GM19239 (cell line): ENCODE measurements at regions not wholly inside any gene's neighbourhood (a gene's known extent, or its start where the extent isn't known, plus 50 kb on each side); places are given as distances from the start of the nearest gene placed in this dataset.

Source experiments
- DNase-seq: peaks from one replicate; pipeline ENCODE4 v3.0.0; 2011; ENCODE audit warnings: low spot score; ENCODE audit not compliant: insufficient read length
- FAIRE-seq: peaks from 2 replicates; lab custom pipeline; 2011; peaks lifted over from hg19 to GRCh38; lab: Jason Lieb, UNC

DNA sequence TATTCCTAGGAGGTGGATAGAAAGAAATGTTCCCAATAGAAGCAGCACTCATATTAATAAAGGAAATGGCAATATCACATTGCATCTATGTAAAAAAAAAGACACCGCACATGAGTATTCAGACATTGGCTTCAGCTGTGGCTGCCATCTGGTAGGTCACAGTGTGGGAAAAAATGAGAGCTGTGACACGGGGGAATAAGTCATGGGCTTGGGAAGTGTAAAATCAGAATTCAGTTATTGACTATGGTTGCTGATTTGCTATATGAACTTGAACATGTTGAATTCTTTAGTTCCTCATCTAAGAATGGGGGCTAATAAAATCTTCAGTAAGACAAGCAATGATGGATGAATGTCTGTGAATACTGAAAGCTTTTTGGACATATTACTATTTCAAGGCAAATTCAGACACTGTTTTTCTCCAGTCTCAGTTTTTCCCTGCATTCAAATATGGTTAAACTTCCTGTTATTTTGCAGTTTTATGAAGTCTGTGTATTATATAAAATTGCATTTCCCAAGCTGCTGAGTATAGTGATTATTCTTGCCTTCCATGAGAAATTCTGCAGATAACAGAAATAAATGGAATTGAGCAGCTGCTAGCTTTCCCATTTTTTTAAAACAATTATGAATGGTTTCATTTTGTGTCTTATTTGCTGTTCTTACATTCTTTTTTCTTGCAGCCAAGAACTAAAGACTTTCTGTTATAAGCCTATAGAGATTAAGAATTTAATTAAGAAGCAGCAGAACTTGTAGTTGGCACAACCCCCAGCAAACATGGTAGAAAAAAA is 221.0 kb downstream of the ANKRD50 start:
- no peak for FAIRE-seq

DNA sequence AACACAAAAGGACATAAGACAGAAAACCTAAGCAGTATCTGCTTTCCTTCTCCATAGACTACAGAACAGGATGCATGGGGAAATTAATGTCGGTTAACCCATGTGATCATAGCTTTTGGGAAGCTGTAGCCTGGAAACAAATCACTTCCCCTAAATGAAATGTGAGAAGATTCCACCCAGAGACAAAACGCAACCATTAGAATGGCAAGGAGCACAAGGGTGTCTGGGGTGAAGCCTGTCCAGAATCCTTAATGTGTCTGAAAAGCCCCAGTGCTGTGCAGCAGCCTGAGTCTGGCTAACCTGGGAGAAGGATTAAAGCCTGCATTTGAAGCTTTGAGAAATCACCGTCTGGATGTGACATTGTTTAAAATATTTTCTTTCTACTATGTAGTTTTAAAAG is 213.3 kb downstream of the ANKRD50 start:
- FAIRE-seq (no peak), DNase-seq (no peak)

More for the DNA sequence above, 221.0 kb downstream of the ANKRD50 start:
- DNase-seq, result no peak

DNA sequence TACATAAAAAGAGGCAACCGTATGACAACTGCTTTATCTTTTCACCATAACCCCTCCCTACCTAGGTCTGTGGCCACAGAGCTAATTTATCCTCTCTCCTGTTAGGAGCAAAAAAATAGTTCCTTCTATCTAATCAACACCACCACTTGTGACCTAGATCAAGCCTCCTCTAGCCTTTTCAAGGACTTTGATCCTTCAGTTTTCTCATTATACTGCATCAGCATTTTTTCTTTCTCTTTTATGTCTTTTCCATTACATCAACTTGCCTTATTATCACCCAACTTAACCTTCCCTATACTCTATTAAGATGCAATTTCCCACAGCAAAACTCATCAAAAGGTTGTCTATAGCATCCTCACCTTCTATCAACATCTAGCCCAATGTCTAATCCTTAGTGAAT is 211.0 kb downstream of the ANKRD50 start:
- no peak for DNase-seq
- FAIRE-seq, result no peak

DNA sequence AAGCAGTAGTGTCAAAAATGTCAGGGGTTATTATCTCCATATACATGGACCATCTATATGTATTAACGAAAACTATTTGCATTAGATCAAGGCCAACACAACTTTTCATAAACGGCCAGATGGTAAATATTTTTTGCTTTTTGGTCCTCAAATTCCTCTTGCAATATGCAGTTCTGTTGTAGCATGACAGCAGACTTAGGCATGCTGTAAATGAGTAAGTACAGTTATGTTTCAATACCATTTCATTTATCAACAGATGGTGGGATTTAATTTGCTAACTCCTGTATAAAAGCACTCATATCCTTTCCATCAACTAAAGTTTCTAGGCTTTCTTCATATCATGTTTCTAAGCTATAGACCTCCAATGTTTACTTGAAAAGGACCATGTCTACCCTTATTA is 208.1 kb downstream of the ANKRD50 start:
- FAIRE-seq (no peak), DNase-seq (no peak)

DNA sequence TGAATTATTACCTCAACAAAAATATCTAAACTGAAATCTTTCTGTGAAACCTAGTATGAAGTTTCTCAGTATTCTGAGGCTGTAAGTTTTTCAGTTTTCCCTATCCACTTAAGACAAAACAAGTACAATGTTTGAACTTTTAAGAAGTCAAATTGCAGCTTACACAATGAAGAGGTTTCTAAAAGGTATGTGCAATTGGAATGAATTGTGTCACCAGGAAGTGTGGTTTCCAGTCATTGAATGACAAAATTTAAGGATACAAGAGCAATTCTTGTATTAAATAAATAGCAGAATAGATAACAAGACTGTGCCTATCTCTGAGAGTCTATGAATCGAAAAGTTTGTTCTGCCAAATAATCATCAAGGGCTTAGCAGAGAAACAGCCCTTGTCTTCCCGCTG is 207.3 kb downstream of the ANKRD50 start:
- no peak for FAIRE-seq
- DNase-seq, result no peak

DNA sequence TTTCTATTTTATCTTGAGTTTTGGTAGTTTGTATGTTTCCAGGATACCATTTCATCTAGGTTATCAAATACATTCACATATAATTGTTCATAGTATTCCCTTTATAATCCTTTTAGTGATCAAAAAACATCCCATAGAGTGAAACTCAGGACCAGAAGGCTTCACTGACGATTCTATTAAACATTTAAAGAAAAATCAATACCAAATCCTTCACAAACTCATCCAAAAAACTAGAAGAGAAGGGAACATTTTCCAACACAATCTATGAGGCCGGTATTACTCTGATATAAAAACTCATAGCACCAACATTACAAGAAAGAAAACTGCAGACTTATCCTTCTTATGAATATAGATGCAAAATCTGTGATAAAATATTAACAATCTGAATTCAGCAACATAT is 203.4 kb downstream of the ANKRD50 start:
- FAIRE-seq (no peak), DNase-seq (no peak)

DNA sequence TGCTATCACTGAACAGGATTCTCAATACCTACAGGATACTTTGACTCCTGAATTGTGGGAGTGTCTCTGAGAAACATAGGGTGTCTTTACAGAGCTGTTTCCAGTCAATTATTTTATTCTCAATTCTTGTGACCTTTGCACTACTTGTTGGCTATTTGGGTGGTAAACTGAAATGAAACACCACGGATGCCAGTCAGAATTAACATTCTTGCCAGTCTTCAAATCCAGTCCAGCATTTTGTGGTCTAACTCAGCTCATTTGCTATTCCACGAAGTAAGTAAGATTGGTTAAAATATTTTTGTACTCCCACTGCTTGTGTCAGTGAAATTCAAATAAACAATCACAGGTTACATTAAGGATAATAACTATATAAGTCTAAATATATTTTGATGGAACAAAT is 197.9 kb downstream of the ANKRD50 start:
- DNase-seq (no peak), FAIRE-seq (no peak)

DNA sequence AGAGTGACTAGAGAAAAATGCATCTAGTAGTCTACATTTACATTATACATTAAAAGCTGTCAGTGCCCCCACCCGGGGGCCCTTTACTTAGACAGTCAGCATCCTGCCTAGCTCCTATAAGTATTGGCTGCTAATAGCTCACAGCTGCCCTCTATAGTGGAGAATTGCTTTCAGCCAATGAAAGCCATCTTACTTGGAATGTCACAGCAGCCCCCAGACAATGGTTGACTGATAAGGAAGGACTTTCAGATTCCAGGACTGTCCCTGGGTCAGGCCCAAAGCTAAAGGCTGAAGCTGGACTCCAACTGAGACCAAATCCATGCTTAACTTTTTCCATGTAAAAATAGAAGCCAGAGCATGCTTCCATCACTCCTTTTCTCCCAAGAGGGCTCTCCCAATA is 196.9 kb downstream of the ANKRD50 start:
- no peak for DNase-seq
- no peak for FAIRE-seq

DNA sequence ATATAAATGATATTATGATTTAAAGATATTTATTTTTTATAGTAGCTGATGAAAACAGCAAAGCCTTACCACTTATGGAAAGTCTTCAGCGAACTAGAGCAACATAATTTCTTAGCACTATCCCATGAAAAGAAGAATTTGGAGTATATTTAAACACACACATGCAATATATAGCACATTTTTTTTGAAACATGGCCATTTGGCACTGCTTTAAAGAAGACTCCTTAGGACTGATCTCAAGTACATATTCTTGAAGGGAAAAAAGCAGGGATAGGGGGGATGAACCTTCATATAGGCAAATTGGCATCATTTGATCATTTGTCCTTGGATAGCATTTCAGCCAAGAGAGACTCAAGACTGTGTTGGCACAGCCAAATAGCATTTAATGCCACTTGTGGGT is 193.3 kb downstream of the ANKRD50 start:
- FAIRE-seq (no peak), DNase-seq (no peak)

DNA sequence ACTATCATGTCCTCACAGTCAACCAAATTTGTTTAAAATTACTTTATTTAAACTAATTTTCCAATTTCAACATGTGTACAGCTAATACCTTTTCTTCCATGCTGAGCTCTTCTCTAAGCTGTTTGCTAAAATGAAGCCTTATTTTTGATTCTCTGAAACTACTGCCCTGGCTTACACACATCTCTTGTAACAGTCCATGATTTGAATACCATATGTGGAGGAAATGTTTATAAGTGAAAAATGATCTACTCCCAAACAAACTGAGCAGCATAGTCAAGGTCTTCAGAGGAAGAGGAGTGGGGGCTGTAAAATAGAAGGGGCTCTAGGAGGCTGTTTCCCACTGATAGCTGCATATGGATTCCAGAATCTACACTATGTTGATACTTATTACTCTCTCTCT is 188.7 kb downstream of the ANKRD50 start:
- DNase-seq, result no peak
- no peak for FAIRE-seq

DNA sequence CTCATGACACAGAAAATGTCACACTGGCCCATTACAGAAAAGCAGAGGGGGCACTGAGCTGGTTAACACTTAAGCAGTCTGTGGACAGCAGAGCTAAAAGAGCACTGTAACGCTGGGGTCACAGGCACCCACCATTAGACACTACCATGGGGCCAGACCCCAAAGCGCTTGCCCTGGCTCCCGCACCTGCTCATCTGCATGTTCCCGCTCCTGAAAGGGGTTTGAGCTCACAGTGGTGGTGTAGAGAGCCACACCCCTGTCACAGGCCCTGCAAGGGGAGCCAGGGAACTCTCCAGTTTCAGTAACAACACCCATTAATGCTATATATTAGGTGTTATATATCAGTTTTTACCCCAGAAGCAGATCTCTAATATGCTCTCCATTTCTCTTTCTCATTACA is 187.0 kb downstream of the ANKRD50 start:
- DNase-seq, result no peak
- no peak for FAIRE-seq

DNA sequence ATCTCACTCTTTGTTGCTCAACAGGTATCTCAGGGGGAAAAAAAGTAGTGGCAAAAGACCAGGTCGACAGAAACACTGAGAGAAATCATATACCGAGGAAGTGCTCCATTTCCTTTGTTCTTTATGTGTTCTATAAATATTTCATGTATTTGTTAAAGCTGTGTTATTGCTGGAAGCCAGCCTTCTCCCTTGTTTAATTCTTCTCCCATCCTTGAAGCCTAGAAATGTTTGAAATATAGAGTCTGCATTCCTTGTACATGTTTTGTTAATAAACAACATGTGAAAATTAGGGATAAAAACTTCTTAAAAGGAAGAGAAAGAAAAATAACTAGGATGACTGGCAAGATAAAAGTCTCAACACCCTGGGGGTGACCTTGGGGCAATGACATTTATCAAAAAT is 186.2 kb downstream of the ANKRD50 start:
- no peak for FAIRE-seq
- DNase-seq, result no peak

DNA sequence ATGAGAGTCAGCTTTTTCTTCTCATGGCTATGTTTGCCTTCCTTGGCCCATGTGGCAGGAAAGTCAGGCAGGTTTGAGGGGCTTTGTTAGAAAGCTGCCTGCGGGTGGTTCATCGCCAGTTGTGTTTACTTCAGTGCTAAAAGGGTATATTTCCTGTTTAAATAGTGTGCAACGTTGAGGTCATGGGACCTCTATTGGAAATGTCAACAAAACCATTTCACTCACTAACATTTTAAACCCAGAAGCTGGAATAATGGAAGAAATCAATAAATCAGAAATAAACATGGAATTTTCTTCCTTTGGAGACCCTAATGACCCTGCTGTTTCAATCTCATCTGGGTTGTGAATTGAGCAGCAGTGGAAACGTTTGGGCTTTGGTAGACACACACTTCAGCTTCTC is 185.8 kb downstream of the ANKRD50 start:
- FAIRE-seq (no peak), DNase-seq (no peak)

DNA sequence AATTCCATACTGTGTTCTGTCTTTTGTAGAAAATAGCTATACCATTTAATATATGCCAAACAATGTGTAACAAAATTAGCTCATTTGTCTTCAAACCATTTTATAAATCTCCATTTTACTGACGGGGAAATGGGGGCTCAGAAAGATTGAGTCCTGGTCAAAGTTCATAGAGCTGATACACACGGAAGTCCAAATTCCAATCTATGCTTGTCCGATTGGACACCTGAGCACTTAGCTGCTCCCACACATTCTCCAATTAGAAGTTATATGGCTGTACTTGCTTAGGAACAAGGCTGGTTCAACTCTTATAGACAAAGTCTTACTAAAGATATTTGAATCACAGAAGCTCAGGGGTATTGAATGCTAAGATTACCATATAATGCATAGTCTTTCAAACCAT is 185.2 kb downstream of the ANKRD50 start:
- DNase-seq (no peak), FAIRE-seq (no peak)

DNA sequence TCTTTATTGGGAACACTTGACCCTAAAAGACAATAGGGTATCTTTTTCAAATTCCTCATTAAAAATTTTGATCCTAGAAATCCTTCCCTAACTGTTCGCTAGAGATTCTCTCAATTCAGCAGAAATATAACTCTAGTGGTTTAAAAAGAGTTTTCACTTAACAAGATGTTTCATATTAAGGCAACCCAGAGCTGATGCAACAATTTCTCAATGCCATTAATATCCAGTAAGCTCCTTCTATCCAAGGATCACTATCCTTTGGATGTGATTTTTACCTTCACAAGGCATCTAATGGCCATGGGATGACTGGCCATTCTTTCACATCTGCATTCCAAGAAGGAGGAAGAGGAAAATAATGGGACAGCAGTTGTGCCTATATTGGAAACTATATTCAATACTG is 183.4 kb downstream of the ANKRD50 start:
- no peak for FAIRE-seq

DNA sequence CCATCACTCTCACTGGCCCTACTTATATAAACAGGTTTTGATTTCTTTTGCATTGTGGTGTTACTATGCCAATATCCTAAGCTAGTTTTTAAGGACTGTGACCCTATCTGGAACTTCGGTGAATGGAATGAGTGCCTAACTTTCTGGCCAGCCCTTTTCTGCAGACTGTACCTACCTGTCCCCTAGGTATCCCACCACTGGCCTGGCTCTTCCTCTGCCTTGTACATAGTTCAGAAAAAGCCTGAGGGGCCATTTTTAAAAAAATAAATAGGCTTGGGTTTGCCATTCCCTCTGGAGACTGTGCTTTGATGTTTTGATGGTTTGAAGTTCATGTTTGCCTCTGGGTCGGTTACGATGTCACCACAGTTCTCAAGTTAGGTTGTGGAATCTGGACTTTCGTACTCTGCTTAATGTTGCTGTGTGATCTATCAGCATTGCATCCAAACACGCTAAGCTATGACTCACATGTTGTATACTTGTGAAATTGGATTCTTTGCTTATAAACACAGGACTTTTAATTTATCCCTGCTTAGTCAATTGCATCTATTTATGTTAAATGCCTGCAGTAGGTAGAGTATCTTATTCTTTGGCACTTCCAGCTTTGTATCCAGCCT is 182.0 kb downstream of the ANKRD50 start:
- DNase-seq (no peak), FAIRE-seq (no peak)

More for the DNA sequence above, 183.4 kb downstream of the ANKRD50 start:
- no peak for DNase-seq

DNA sequence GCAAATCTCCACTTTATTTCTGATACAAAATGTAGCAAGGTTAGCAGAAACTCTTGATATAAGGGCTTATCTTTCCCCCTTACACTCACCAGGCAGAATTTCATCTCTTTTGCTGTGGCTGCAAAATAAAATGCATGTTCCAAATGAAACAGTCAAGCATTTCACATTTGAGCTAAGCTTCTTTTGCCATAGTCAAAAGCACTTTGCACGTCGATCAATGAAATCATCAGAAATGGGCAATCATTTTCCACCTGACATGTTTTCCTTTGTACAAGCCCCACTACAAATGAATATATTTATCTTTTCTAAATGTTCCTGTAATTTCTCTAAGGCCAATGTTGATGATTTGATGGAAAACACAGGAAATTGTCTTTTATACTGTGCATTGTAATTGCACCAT is 178.4 kb downstream of the ANKRD50 start:
- DNase-seq, result no peak
- FAIRE-seq, result no peak

DNA sequence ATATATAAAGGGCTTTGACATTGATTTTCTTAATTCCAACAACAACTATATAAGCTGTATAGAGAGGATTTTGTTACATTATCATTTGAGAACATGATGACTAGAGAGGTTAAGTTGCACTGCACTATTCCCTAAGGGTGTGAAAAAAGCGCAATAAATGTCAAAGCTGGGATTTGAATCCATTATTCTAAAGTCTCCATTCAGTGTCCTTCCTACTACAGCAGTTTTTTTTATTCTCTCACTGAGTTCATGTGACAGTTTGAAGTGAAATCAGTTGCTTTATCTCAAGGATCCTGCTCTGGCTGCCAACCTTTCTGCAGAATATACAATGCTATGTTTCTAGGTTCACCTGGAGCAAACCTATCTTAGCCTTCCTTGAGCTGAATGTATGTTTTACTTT is 177.5 kb downstream of the ANKRD50 start:
- DNase-seq (no peak), FAIRE-seq (no peak)

DNA sequence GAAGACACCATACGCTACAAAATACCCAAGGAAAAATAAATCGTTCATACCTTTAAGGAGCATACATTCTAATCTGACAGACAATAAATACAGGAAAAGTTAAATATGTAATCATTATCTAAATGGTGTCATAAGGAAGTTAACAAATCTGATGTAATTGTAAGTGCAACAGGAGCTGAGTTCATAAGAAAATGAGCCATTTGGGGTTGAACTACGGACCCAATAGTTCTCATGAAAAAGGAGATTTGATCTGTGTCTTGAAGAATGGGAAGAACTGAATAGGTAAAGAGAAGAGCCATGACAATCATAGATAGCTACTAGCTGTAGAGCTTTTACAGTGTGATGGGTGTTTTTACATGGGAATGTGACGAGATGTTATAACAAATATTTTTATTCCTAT is 175.6 kb downstream of the ANKRD50 start:
- no peak for DNase-seq
- FAIRE-seq, result no peak

DNA sequence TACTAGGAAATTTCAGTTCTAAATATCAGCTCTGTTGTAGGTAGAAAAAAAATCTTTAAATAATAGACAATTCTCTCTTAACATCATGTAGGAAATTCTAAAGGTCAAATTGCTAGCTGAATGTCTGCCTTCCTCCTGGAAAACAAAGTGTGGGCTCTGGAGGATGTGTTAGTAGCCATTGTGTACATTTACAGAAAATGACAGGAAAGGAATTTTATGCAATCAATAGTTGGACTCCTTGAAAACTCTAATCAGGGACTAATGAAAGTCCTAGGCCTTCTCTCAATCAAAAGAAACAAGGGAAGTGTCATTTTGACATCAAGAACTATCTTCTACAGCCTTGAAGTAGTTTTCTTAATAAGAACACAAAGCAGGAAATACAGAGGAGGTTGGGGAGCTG is 174.6 kb downstream of the ANKRD50 start:
- DNase-seq, result no peak
- FAIRE-seq, result no peak

DNA sequence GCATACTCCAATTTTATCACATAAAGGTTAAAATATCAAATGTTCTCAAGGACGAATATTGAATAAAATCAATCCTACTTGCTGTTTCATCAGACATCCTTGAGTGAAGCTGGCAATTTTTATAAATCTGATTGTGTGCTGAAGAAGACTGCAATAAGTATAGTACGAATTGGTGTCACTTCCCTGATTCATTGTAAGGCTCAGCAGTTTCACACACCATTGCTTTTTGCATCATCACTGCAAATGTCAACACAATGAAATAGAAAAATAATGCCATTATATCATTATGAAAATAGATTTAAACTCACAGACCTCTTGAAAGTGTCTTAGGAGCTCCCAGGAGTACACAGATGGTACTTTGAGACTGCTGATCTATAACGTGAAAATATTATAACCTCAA is 172.5 kb downstream of the ANKRD50 start:
- FAIRE-seq (no peak), DNase-seq (no peak)
